SK-N-SH (cell line): ENCODE measurements at regions not wholly inside any gene's neighbourhood (a gene's known extent, or its start where the extent isn't known, plus 50 kb on each side); places are given as distances from the start of the nearest gene placed in this dataset.
A peak's percentile ranks its signal among the peaks of the same experiment; 100 is the strongest.

ENCODE experiments used
- CTCF ChIP-seq: fragments of 200-600 bp; sonication (generic); IDR thresholded peaks from 2 replicates; pipeline ENCODE4 v1.6.1; 2017; ENCODE audit warnings: antibody characterized with exemption, mild to moderate bottlenecking, moderate library complexity
- NFIC ChIP-seq: IDR thresholded peaks from 2 replicates; pipeline ENCODE4 v1.4.0; 2012; ENCODE audit warnings: borderline replicate concordance
- TEAD4 ChIP-seq: IDR thresholded peaks from 2 replicates; pipeline ENCODE4 v1.4.0; 2012; ENCODE audit warnings: mild to moderate bottlenecking, borderline replicate concordance; ENCODE audit not compliant: insufficient read depth
- ZBTB33 ChIP-seq: IDR thresholded peaks from 2 replicates; pipeline ENCODE4 v1.4.0; 2012; ENCODE audit warnings: low read depth, borderline replicate concordance

GRCh38 chr1:56409112-56409691 lies 170.2 kb downstream of the PLPP3 start:
- TF ChIP-seq TEAD4 (no peak), ZBTB33 (no peak), CTCF (peak; percentile 23; the same call in 1 of the 2 replicates), NFIC (no peak)
